CD14-positive monocyte (primary cell): ENCODE measurements at regions not wholly inside any gene's neighbourhood (a gene's known extent, or its start where the extent isn't known, plus 50 kb on each side); places are given as distances from the start of the nearest gene placed in this dataset.

Source experiments
- DNase-seq, 3 donors: peaks; one replicate each; pipeline ENCODE4 v3.0.0-alpha.2; 2011 to 2022
- H2AFZ ChIP-seq: 2 replicates; pipeline ENCODE4 v1.6.0; 2012; ENCODE audit warnings: mild to moderate bottlenecking, low read depth, low read length, inconsistent platforms; ENCODE audit not compliant: insufficient read depth, poor library complexity, severe bottlenecking
- H3K27ac ChIP-seq, 2 donors: 1 replicate in 1 of 2; 2 replicates in 1 of 2; pipeline ENCODE4 v1.5.1; 2012 to 2013; ENCODE audit warnings: low read length in 2 of 2, control low read depth in 1 of 2, inconsistent platforms in 1 of 2, low read depth in 1 of 2, mild to moderate bottlenecking in 1 of 2
- H3K27me3 ChIP-seq, 2 donors: one replicate each; pipeline versions ENCODE4 v1.6.0 to v1.6.1; 2011 to 2013; ENCODE audit warnings: low read length in 2 of 2; ENCODE audit not compliant: control insufficient read depth in 2 of 2, insufficient read depth in 2 of 2
- H3K36me3 ChIP-seq, 2 donors: replicated peaks in 1 of 2; 1 replicate in 1 of 2; 2 replicates in 1 of 2; pipeline versions ENCODE4 v1.5.1 to v1.6.1; 2012 to 2013; ENCODE audit warnings: low read length in 2 of 2, control low read depth in 1 of 2, inconsistent platforms in 1 of 2, mild to moderate bottlenecking in 1 of 2; ENCODE audit not compliant: insufficient read depth in 2 of 2, control insufficient read depth in 1 of 2
- H3K4me1 ChIP-seq, 2 donors: 1 replicate in 1 of 2; 2 replicates in 1 of 2; pipeline versions ENCODE4 v1.5.1 to v1.6.1; 2012 to 2013; ENCODE audit warnings: low read length in 2 of 2, control low read depth in 1 of 2, inconsistent platforms in 1 of 2, mild to moderate bottlenecking in 1 of 2, moderate library complexity in 1 of 2; ENCODE audit not compliant: insufficient read depth in 2 of 2, control insufficient read depth in 1 of 2
- H3K4me2 ChIP-seq: replicated peaks from 2 replicates; pipeline ENCODE3; 2012; ENCODE audit warnings: low read length, moderate library complexity, mild to moderate bottlenecking; ENCODE audit not compliant: poor library complexity, severe bottlenecking; ENCODE audit errors: extremely low read depth
- H3K4me3 ChIP-seq, 3 experiments: fragments of 200-600 bp in 1 of 3; sonication (generic) in 1 of 3; replicated peaks in 1 of 3; 1 replicate in 2 of 3; 2 replicates in 1 of 3; pipeline ENCODE4 v1.5.1; 2011 to 2013; ENCODE audit warnings: low read length in 3 of 3, mild to moderate bottlenecking in 3 of 3, control low read depth in 2 of 3, low read depth in 2 of 3, inconsistent platforms in 1 of 3, moderate library complexity in 1 of 3
- H3K79me2 ChIP-seq: 2 replicates; pipeline ENCODE4 v1.6.0; 2012; ENCODE audit warnings: mild to moderate bottlenecking, control low read depth, inconsistent platforms, low read length, moderate library complexity; ENCODE audit not compliant: insufficient read depth
- H3K9ac ChIP-seq: 2 replicates; pipeline ENCODE4 v1.6.0; 2017; ENCODE audit warnings: low read length, mild to moderate bottlenecking; ENCODE audit not compliant: insufficient read depth, poor library complexity, severe bottlenecking
- H3K9me3 ChIP-seq, 2 donors: replicated peaks in 1 of 2; 1 replicate in 1 of 2; 2 replicates in 1 of 2; pipeline versions ENCODE4 v1.5.1 to v1.6.1; 2012 to 2013; ENCODE audit warnings: low read length in 2 of 2, control low read depth in 1 of 2; ENCODE audit not compliant: control insufficient read depth in 1 of 2, insufficient read depth in 1 of 2
- H4K20me1 ChIP-seq: 2 replicates; pipeline ENCODE4 v1.6.0; 2012; ENCODE audit warnings: mild to moderate bottlenecking, low read length, control low read depth, moderate library complexity; ENCODE audit not compliant: insufficient read depth
- H3K27ac Mint-ChIP-seq, 7 donors: one replicate each; pipeline ENCODE4 v1.8.0; 2020; ENCODE audit warnings: mild to moderate bottlenecking in 7 of 7, mixed read lengths in 7 of 7, moderate library complexity in 6 of 7, inconsistent platforms in 2 of 7
- H3K27me3 Mint-ChIP-seq, 3 donors: one replicate each; pipeline ENCODE4 v1.8.0; 2021 to 2022; ENCODE audit warnings: low read depth in 3 of 3, mild to moderate bottlenecking in 3 of 3, mixed read lengths in 3 of 3, moderate library complexity in 3 of 3, inconsistent platforms in 1 of 3
- H3K36me3 Mint-ChIP-seq, 2 donors: one replicate each; pipeline ENCODE4 v1.8.0; 2020; ENCODE audit warnings: mixed read lengths in 2 of 2, inconsistent platforms in 1 of 2, mild to moderate bottlenecking in 1 of 2
- H3K4me1 Mint-ChIP-seq: one replicate; pipeline ENCODE4 v1.8.0; 2020; ENCODE audit warnings: mild to moderate bottlenecking, mixed read lengths
- H3K4me3 Mint-ChIP-seq, 2 donors: one replicate each; pipeline ENCODE4 v1.8.0; 2020; ENCODE audit warnings: mild to moderate bottlenecking in 2 of 2, mixed read lengths in 2 of 2, moderate library complexity in 1 of 2
- H3K9me3 Mint-ChIP-seq, 7 donors: one replicate each; pipeline ENCODE4 v1.8.0; 2020 to 2022; ENCODE audit warnings: mixed read lengths in 7 of 7, mild to moderate bottlenecking in 6 of 7, moderate library complexity in 6 of 7, inconsistent platforms in 2 of 7
- CTCF ChIP-seq: fragments of 200-600 bp; IDR thresholded peaks from one replicate; pipeline ENCODE4 v1.8.0; 2022; ENCODE audit warnings: antibody characterized with exemption, mild to moderate bottlenecking
- WGBS: methylation state at CpG from one replicate; pipeline ENCODE4 v1.1.5; 2013; ENCODE audit warnings: missing lambda C conversion rate; ENCODE audit not compliant: insufficient coverage; 5-methylcytosine and 5-hydroxymethylcytosine counted together
- intact Hi-C, 2 donors: fragments of 100-400 bp; cut with micrococcal nuclease; formaldehyde crosslinking; loops; one replicate each; pipeline versions ENCODE4 v1.15.0 to v1.15.1; 2023

- Histone ChIP-seq H3K36me3 (no peaks in the 10 kb centered on the region), H3K27ac (no peak overlapping the region), H3K27me3 (no peaks in the 10 kb centered on the region), H4K20me1 (no peaks in the 10 kb centered on the region), H3K4me1 (no peaks in the 10 kb centered on the region), H3K9ac (no peak overlapping the region), H3K79me2 (no peaks in the 10 kb centered on the region), H3K4me3 (no peak overlapping the region), H3K4me2 (no peak overlapping the region), H2AFZ (no peak overlapping the region), H3K9me3 (peaks cover 6 to 17% of the 10 kb centered on the region in 2 donors)
- TF ChIP-seq CTCF, result no peak
- H3K27me3 Mint-ChIP-seq, result peaks cover 0 to 1% (median 0%) of the 10 kb centered on the region in 3 donors
- intact Hi-C loops, result no loop called here
- H3K27ac Mint-ChIP-seq, result no peak overlapping the region
- no peaks in the 10 kb centered on the region for H3K36me3 Mint-ChIP-seq
- no peak overlapping the region for H3K4me3 Mint-ChIP-seq
- H3K4me1 Mint-ChIP-seq, result no peaks in the 10 kb centered on the region
- peaks cover 3 to 8% (median 5%) of the 10 kb centered on the region in 7 donors for H3K9me3 Mint-ChIP-seq
- DNase-seq, result no peak
Observed at GRCh38 chr4:63578383-63578782, 830.9 kb downstream of the TECRL start.

GRCh38 chr4:63566658-63567057 lies 842.6 kb downstream of the TECRL start:
- Mint-ChIP-seq H3K27me3 (no peaks in the 10 kb centered on the region), H3K4me1 (no peaks in the 10 kb centered on the region), H3K27ac (no peak overlapping the region), H3K36me3 (no peaks in the 10 kb centered on the region), H3K9me3 (peaks cover 0 to 7% (median 2%) of the 10 kb centered on the region in 7 donors), H3K4me3 (no peak overlapping the region)
- no peaks in the 10 kb centered on the region for H3K27me3 ChIP-seq
- H3K9ac ChIP-seq, result no peak overlapping the region
- no peaks in the 10 kb centered on the region for H3K4me1 ChIP-seq
- intact Hi-C loops, result no loop called here
- no peak overlapping the region for H3K27ac ChIP-seq
- H3K4me3 ChIP-seq, result no peak overlapping the region
- no peak for TF ChIP-seq CTCF
- DNase-seq, result no peak
- H3K9me3 ChIP-seq, result peaks cover 0 to 12% of the 10 kb centered on the region in 2 donors
- no peak overlapping the region for H2AFZ ChIP-seq
- H3K36me3 ChIP-seq, result no peaks in the 10 kb centered on the region
- H4K20me1 ChIP-seq, result no peaks in the 10 kb centered on the region
- no peaks in the 10 kb centered on the region for H3K79me2 ChIP-seq
- WGBS, result 67% methylated on average over 1 of the region's 2 CpGs
- no peak overlapping the region for H3K4me2 ChIP-seq
